Keratinocyte (primary cell): ENCODE measurements at regions not wholly inside any gene's neighbourhood (a gene's known extent, or its start where the extent isn't known, plus 50 kb on each side); places are given as distances from the start of the nearest gene placed in this dataset.

Experiments used
- DNase-seq: peaks from one replicate; pipeline ENCODE4 v3.0.0-alpha.2; 2011; ENCODE audit warnings: low read depth, missing footprints, low spot score
- FAIRE-seq: peaks from 2 replicates; lab custom pipeline; 2011; peaks lifted over from hg19 to GRCh38; lab: Jason Lieb, UNC
- H2AFZ ChIP-seq: 2 replicates; pipeline ENCODE4 v1.6.0; 2012; ENCODE audit warnings: low read length, control low read depth, inconsistent platforms; ENCODE audit not compliant: control insufficient read depth
- H3K27ac ChIP-seq: 2 replicates; pipeline ENCODE4 v1.5.1; 2011; ENCODE audit warnings: low read length; ENCODE audit not compliant: control insufficient read depth, insufficient read depth
- H3K27me3 ChIP-seq: 3 replicates; pipeline ENCODE4 v1.6.0; 2011; ENCODE audit warnings: low read length; ENCODE audit not compliant: control insufficient read depth, insufficient read depth; ENCODE audit errors: extremely low read depth
- H3K36me3 ChIP-seq, 2 experiments: 2 replicates in 1 of 2; 3 replicates in 1 of 2; pipeline ENCODE4 v1.5.1; 2011; ENCODE audit warnings: low read length in 2 of 2, mild to moderate bottlenecking in 1 of 2; ENCODE audit not compliant: control insufficient read depth in 2 of 2, insufficient read depth in 2 of 2; ENCODE audit errors: extremely low read depth in 1 of 2
- H3K4me1 ChIP-seq: 3 replicates; pipeline ENCODE4 v1.5.1; 2011; ENCODE audit warnings: low read length; ENCODE audit not compliant: control insufficient read depth, insufficient read depth; ENCODE audit errors: extremely low read depth
- H3K4me2 ChIP-seq: 3 replicates; pipeline ENCODE4 v1.6.0; 2011; ENCODE audit warnings: low read depth, low read length; ENCODE audit not compliant: control insufficient read depth, insufficient read depth; ENCODE audit errors: extremely low read depth
- H3K4me3 ChIP-seq, 3 experiments: fragments of 200-600 bp in 1 of 3; sonication (generic) in 1 of 3; 2 replicates in 2 of 3; 3 replicates in 1 of 3; pipeline ENCODE4 v1.5.1; 2011 to 2016; ENCODE audit warnings: low read length in 3 of 3, mild to moderate bottlenecking in 3 of 3, control low read depth in 2 of 3, inconsistent platforms in 1 of 3, low read depth in 1 of 3, mixed read lengths in 1 of 3, mixed run types in 1 of 3, moderate library complexity in 1 of 3; ENCODE audit not compliant: control insufficient read depth in 2 of 3, insufficient read depth in 2 of 3; ENCODE audit errors: extremely low read depth in 1 of 3
- H3K79me2 ChIP-seq: 2 replicates; pipeline ENCODE4 v1.6.0; 2012; ENCODE audit warnings: low read length; ENCODE audit not compliant: control insufficient read depth, insufficient read depth
- H3K9ac ChIP-seq: 3 replicates; pipeline ENCODE4 v1.6.0; 2011; ENCODE audit warnings: low read length; ENCODE audit not compliant: control insufficient read depth, insufficient read depth; ENCODE audit errors: extremely low read depth
- H3K9me1 ChIP-seq: 3 replicates; pipeline ENCODE4 v1.6.0; 2011; ENCODE audit warnings: low read length; ENCODE audit not compliant: control insufficient read depth, insufficient read depth; ENCODE audit errors: extremely low read depth
- H3K9me3 ChIP-seq: 2 replicates; pipeline ENCODE4 v1.5.1; 2012; ENCODE audit warnings: low read depth, low read length; ENCODE audit not compliant: control insufficient read depth
- H4K20me1 ChIP-seq: 3 replicates; pipeline ENCODE4 v1.6.0; 2011; ENCODE audit warnings: low read length; ENCODE audit not compliant: control insufficient read depth, insufficient read depth; ENCODE audit errors: extremely low read depth
- EZH2 ChIP-seq: IDR thresholded peaks from one replicate; pipeline ENCODE4 v1.6.1; 2012; ENCODE audit warnings: inconsistent platforms, mild to moderate bottlenecking, low read length, moderate library complexity
- dilution Hi-C: fragments of 300-500 bp; cut with MboI; formaldehyde crosslinking; loops from one replicate; pipeline ENCODE4 v1.7.0; 2020; ENCODE audit warnings: low sequenced_read_pairs; ENCODE audit not compliant: extremely low pct_ligation_motif_present
- TF ChIP-seq, protein P1 (sequence below), 3 experiments: IDR thresholded peaks in 1 of 3; conservative IDR thresholded peaks in 1 of 3; optimal IDR thresholded peaks in 1 of 3; 2 replicates in 2 of 3; 3 replicates in 1 of 3; pipeline versions ENCODE3 to v1.5.1; 2011; ENCODE audit warnings: low read length in 3 of 3, mild to moderate bottlenecking in 3 of 3, moderate library complexity in 2 of 3, control low read depth in 1 of 3, inconsistent platforms in 1 of 3; ENCODE audit not compliant: insufficient read depth in 2 of 3; ENCODE audit errors: extremely low read depth in 1 of 3

DNA sequence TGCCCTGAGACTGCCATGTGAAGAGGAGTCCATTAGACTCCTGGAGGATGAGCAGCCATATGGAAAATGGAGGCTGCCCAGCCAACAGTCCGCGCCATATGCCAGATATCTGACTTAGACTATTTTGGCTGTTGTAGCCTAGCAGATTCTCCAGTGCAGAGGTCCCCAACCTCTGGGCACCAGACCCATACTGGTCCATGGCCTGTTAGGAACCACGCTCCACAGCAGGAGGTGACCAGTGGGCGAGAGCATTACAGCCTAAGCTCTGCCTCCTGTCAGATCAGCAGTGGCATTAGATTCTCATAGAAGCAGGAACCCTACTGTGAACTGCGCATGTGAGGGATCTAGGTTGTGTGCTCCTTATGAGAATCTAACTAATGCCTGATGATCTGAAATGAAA is 851.9 kb downstream of the NR2F1-AS1 start:
- no peaks in the 10 kb centered on the region for H3K9me3 ChIP-seq
- no peak overlapping the region for H2AFZ ChIP-seq
- no peaks in the 10 kb centered on the region for H3K36me3 ChIP-seq
- no peaks in the 10 kb centered on the region for H4K20me1 ChIP-seq
- no peaks in the 10 kb centered on the region for H3K79me2 ChIP-seq
- H3K9ac ChIP-seq: no peak overlapping the region
- H3K4me2 ChIP-seq: no peak overlapping the region
- no peak overlapping the region for H3K27ac ChIP-seq
- H3K27me3 ChIP-seq: no peaks in the 10 kb centered on the region
- dilution Hi-C loops: no loop called here
- FAIRE-seq (no peak), DNase-seq (no peak)
- H3K4me1 ChIP-seq: no peaks in the 10 kb centered on the region
- TF ChIP-seq, protein P1, sequence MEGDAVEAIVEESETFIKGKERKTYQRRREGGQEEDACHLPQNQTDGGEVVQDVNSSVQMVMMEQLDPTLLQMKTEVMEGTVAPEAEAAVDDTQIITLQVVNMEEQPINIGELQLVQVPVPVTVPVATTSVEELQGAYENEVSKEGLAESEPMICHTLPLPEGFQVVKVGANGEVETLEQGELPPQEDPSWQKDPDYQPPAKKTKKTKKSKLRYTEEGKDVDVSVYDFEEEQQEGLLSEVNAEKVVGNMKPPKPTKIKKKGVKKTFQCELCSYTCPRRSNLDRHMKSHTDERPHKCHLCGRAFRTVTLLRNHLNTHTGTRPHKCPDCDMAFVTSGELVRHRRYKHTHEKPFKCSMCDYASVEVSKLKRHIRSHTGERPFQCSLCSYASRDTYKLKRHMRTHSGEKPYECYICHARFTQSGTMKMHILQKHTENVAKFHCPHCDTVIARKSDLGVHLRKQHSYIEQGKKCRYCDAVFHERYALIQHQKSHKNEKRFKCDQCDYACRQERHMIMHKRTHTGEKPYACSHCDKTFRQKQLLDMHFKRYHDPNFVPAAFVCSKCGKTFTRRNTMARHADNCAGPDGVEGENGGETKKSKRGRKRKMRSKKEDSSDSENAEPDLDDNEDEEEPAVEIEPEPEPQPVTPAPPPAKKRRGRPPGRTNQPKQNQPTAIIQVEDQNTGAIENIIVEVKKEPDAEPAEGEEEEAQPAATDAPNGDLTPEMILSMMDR (optimal IDR thresholded peaks at IDR 0.05 in 1 of 3, IDR thresholded peaks at IDR 0.05 in 1 of 3, conservative IDR thresholded peaks at IDR 0.05 in 1 of 3; ENCODE audit: extremely low read depth in 1 of 3, insufficient read depth in 2 of 3, low read length in 3 of 3): no peak
- TF ChIP-seq EZH2: no peak
- no peaks in the 10 kb centered on the region for H3K9me1 ChIP-seq
- H3K4me3 ChIP-seq: no peak overlapping the region

DNA sequence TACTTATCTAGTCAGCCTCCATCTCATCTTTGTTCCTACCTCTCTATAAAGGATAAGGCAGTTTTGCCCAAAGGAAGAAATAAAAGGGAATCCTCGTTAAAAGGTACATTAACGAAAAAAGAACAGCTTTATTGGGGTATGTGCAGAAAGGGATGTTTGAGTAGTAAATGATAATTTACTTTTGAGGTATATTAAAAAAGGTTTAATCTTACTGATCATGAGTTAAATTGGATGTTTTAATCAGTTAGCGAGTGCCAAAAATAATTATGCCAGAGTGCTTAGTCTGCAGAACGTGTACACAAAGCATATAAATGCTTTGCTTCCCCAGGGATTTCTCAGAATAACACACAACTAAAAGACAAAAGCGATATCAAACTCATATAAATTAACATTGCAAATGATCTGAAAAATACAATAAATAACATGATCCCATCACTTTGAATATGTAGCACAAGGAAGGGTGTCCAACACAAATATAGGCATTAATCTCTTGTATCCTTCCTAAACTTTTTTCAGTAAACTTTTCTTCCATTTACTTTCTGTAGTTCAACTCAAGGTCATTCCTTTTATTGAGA is 865.0 kb downstream of the NR2F1-AS1 start:
- Histone ChIP-seq H3K4me2 (no peak overlapping the region), H3K27ac (no peak overlapping the region), H3K9me3 (no peaks in the 10 kb centered on the region), H2AFZ (no peak overlapping the region), H3K9me1 (no peaks in the 10 kb centered on the region), H4K20me1 (no peaks in the 10 kb centered on the region), H3K9ac (no peak overlapping the region), H3K36me3 (no peaks in the 10 kb centered on the region), H3K4me3 (no peak overlapping the region), H3K4me1 (no peaks in the 10 kb centered on the region), H3K79me2 (no peaks in the 10 kb centered on the region), H3K27me3 (no peaks in the 10 kb centered on the region)
- FAIRE-seq (no peak), DNase-seq (no peak)
- no peak for TF ChIP-seq EZH2
- TF ChIP-seq, protein P1 (optimal IDR thresholded peaks at IDR 0.05 in 1 of 3, IDR thresholded peaks at IDR 0.05 in 1 of 3, conservative IDR thresholded peaks at IDR 0.05 in 1 of 3; ENCODE audit: extremely low read depth in 1 of 3, insufficient read depth in 2 of 3, low read length in 3 of 3): no peak
- dilution Hi-C loops: no loop called here
